HEK293 (cell line): ENCODE measurements at regions not wholly inside any gene's neighbourhood (a gene's known extent, or its start where the extent isn't known, plus 50 kb on each side); places are given as distances from the start of the nearest gene placed in this dataset.

Source experiments
- CTCF ChIA-PET: fragments of 350-600 bp; formaldehyde crosslinking; extraction: SDS; loops from one replicate; lab custom pipeline; 2021; ENCODE audit warnings: antibody characterized with exemption; lab: Yijun Ruan, JAX
- POLR2A ChIA-PET: fragments of 300-600 bp; formaldehyde crosslinking; extraction: SDS; loops from one replicate; lab custom pipeline; 2020; ENCODE audit warnings: antibody characterized with exemption, inconsistent platforms; lab: Yijun Ruan, JAX
- H3K27ac ChIP-seq: fragments of 200-500 bp; sonication (Bioruptor generic); 2 replicates; pipeline ENCODE4 v1.5.1; 2014; ENCODE audit warnings: low read depth, low read length, control low read depth, inconsistent platforms; ENCODE audit errors: extremely low read depth
- H3K36me3 ChIP-seq, 2 experiments: fragments of 200-500 bp in 1 of 2; sonication (Bioruptor generic) in 1 of 2; 1 replicate in 1 of 2; 2 replicates in 1 of 2; pipeline ENCODE4 v1.5.1; 2014 to 2017; ENCODE audit warnings: inconsistent platforms in 2 of 2, low read length in 2 of 2; ENCODE audit not compliant: control insufficient read depth in 2 of 2, insufficient read depth in 1 of 2
- H3K4me1 ChIP-seq: fragments of 200-500 bp; sonication (Bioruptor generic); 2 replicates; pipeline ENCODE4 v1.5.1; 2014; ENCODE audit warnings: mild to moderate bottlenecking, low read length, inconsistent platforms; ENCODE audit not compliant: control insufficient read depth, insufficient read depth
- H3K4me3 ChIP-seq: 2 replicates; pipeline ENCODE4 v1.5.1; 2011; ENCODE audit warnings: low read depth, mild to moderate bottlenecking, control low read depth, low read length, moderate library complexity
- H3K9me3 ChIP-seq: fragments of 200-500 bp; sonication (Bioruptor generic); 2 replicates; pipeline ENCODE4 v1.5.1; 2014; ENCODE audit warnings: low read depth, low read length, inconsistent platforms; ENCODE audit not compliant: control insufficient read depth, insufficient read depth
- BCL11A ChIP-seq: fragments of 450-650 bp; formaldehyde crosslinking; IDR thresholded peaks from 2 replicates; pipeline ENCODE4 v1.5.1; 2016; ENCODE audit warnings: low read depth, missing biosample characterization, missing genetic modification characterization
- GFI1B ChIP-seq: fragments of 450-650 bp; formaldehyde crosslinking; IDR thresholded peaks from 2 replicates; pipeline ENCODE4 v1.5.1; 2016; ENCODE audit warnings: missing biosample characterization, missing genetic modification characterization
- GLI4 ChIP-seq: fragments of 450-650 bp; formaldehyde crosslinking; IDR thresholded peaks from 2 replicates; pipeline ENCODE4 v1.5.1; 2016; ENCODE audit warnings: missing biosample characterization, missing genetic modification characterization
- GLIS1 ChIP-seq: fragments of 450-650 bp; formaldehyde crosslinking; IDR thresholded peaks from 2 replicates; pipeline ENCODE4 v1.5.1; 2016; ENCODE audit warnings: missing biosample characterization, missing genetic modification characterization
- MYNN ChIP-seq: fragments of 450-650 bp; formaldehyde crosslinking; IDR thresholded peaks from 2 replicates; pipeline ENCODE4 v1.5.1; 2016; ENCODE audit warnings: missing biosample characterization, missing genetic modification characterization, borderline replicate concordance
- SCRT1 ChIP-seq: fragments of 450-650 bp; formaldehyde crosslinking; IDR thresholded peaks from 2 replicates; pipeline ENCODE4 v1.5.1; 2016; ENCODE audit warnings: missing biosample characterization, missing genetic modification characterization, borderline replicate concordance
- ZBTB20 ChIP-seq: fragments of 450-650 bp; formaldehyde crosslinking; IDR thresholded peaks from 2 replicates; pipeline ENCODE4 v1.5.1; 2016; ENCODE audit warnings: missing biosample characterization, missing genetic modification characterization
- ZBTB48 ChIP-seq: fragments of 450-650 bp; formaldehyde crosslinking; IDR thresholded peaks from 2 replicates; pipeline ENCODE4 v1.5.1; 2016; ENCODE audit warnings: missing biosample characterization, missing genetic modification characterization
- ZFP41 ChIP-seq: fragments of 450-650 bp; formaldehyde crosslinking; IDR thresholded peaks from 2 replicates; pipeline ENCODE4 v1.5.1; 2016; ENCODE audit warnings: missing biosample characterization, missing genetic modification characterization, borderline replicate concordance
- ZNF175 ChIP-seq: fragments of 450-650 bp; formaldehyde crosslinking; IDR thresholded peaks from 2 replicates; pipeline ENCODE4 v1.5.1; 2016; ENCODE audit warnings: missing biosample characterization, missing genetic modification characterization
- ZNF24 ChIP-seq: fragments of 450-650 bp; formaldehyde crosslinking; IDR thresholded peaks from 2 replicates; pipeline ENCODE4 v1.5.1; 2016; ENCODE audit warnings: missing biosample characterization, missing genetic modification characterization
- ZNF248 ChIP-seq: fragments of 450-650 bp; formaldehyde crosslinking; IDR thresholded peaks from 2 replicates; pipeline ENCODE4 v1.5.1; 2017; ENCODE audit warnings: missing biosample characterization, missing genetic modification characterization
- ZNF324 ChIP-seq: fragments of 450-650 bp; formaldehyde crosslinking; IDR thresholded peaks from 2 replicates; pipeline ENCODE4 v1.5.1; 2016; ENCODE audit warnings: missing biosample characterization, missing genetic modification characterization
- ZNF354C ChIP-seq: fragments of 450-650 bp; formaldehyde crosslinking; IDR thresholded peaks from 2 replicates; pipeline ENCODE4 v1.5.1; 2016; ENCODE audit warnings: missing biosample characterization, missing genetic modification characterization, low read depth, borderline replicate concordance
- ZNF473 ChIP-seq: fragments of 450-650 bp; formaldehyde crosslinking; IDR thresholded peaks from 2 replicates; pipeline ENCODE4 v1.5.1; 2017; ENCODE audit warnings: missing biosample characterization, missing genetic modification characterization
- ZNF560 ChIP-seq: fragments of 450-650 bp; formaldehyde crosslinking; IDR thresholded peaks from 2 replicates; pipeline ENCODE4 v1.5.1; 2017; ENCODE audit warnings: missing biosample characterization, missing genetic modification characterization, borderline replicate concordance
- ZNF777 ChIP-seq: fragments of 450-650 bp; formaldehyde crosslinking; IDR thresholded peaks from 2 replicates; pipeline ENCODE4 v1.5.1; 2017; ENCODE audit warnings: missing biosample characterization, missing genetic modification characterization, borderline replicate concordance
- ZNF837 ChIP-seq: fragments of 450-650 bp; formaldehyde crosslinking; IDR thresholded peaks from 2 replicates; pipeline ENCODE4 v1.5.1; 2016; ENCODE audit warnings: missing biosample characterization, missing genetic modification characterization
- ZSCAN4 ChIP-seq: fragments of 450-650 bp; formaldehyde crosslinking; IDR thresholded peaks from 2 replicates; pipeline ENCODE4 v1.5.1; 2017; ENCODE audit warnings: missing biosample characterization, missing genetic modification characterization
- ZSCAN5A ChIP-seq: fragments of 450-650 bp; formaldehyde crosslinking; IDR thresholded peaks from 2 replicates; pipeline ENCODE4 v1.5.1; 2016; ENCODE audit warnings: missing biosample characterization, missing genetic modification characterization
- TF ChIP-seq, protein P1 (sequence below): fragments of 450-650 bp; formaldehyde crosslinking; IDR thresholded peaks from 2 replicates; pipeline ENCODE4 v1.5.1; 2016; ENCODE audit warnings: missing biosample characterization, missing genetic modification characterization
- TF ChIP-seq, protein P2 (sequence below): fragments of 450-650 bp; formaldehyde crosslinking; IDR thresholded peaks from 2 replicates; pipeline ENCODE4 v1.5.1; 2016; ENCODE audit warnings: missing biosample characterization, missing genetic modification characterization

DNA sequence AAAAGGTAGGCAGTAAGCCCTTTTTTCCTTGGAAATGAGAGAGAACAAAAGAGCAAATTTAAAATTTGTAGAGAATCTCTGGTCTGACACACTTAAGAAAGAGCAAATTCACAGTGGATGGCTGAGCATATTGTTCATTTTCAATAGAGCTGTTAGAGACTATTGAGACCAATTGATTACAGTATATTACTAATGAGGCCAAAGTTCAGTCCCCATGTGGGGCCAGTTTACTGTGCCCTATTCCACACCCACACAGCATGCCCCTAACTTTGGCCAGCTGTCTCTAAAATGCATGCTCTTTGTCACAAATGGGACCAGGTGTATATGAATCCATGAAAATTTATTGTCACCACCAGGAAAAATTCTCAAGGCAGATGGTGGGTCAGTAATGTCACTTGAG, 470.5 kb downstream of the PCDH7 start:
- POLR2A ChIA-PET: no interaction called here
- no peak for TF ChIP-seq ZSCAN5A (tag by site-specific recombination)
- TF ChIP-seq ZNF24 (tag by site-specific recombination): no peak
- TF ChIP-seq SCRT1 (tag by site-specific recombination): no peak
- TF ChIP-seq ZNF837: no peak
- no peak for TF ChIP-seq ZBTB20 (tag by site-specific recombination)
- TF ChIP-seq ZBTB48: no peak
- no peak for TF ChIP-seq ZNF777 (tag by site-specific recombination)
- no peak for TF ChIP-seq ZNF354C (tag by site-specific recombination)
- TF ChIP-seq BCL11A (tag by site-specific recombination): no peak
- no peak for TF ChIP-seq ZFP41 (tag by site-specific recombination)
- TF ChIP-seq GFI1B: no peak
- no peak for TF ChIP-seq ZNF473
- TF ChIP-seq ZNF248: no peak
- TF ChIP-seq MYNN: no peak
- TF ChIP-seq, protein P1, sequence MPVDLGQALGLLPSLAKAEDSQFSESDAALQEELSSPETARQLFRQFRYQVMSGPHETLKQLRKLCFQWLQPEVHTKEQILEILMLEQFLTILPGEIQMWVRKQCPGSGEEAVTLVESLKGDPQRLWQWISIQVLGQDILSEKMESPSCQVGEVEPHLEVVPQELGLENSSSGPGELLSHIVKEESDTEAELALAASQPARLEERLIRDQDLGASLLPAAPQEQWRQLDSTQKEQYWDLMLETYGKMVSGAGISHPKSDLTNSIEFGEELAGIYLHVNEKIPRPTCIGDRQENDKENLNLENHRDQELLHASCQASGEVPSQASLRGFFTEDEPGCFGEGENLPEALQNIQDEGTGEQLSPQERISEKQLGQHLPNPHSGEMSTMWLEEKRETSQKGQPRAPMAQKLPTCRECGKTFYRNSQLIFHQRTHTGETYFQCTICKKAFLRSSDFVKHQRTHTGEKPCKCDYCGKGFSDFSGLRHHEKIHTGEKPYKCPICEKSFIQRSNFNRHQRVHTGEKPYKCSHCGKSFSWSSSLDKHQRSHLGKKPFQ: no peak

DNA sequence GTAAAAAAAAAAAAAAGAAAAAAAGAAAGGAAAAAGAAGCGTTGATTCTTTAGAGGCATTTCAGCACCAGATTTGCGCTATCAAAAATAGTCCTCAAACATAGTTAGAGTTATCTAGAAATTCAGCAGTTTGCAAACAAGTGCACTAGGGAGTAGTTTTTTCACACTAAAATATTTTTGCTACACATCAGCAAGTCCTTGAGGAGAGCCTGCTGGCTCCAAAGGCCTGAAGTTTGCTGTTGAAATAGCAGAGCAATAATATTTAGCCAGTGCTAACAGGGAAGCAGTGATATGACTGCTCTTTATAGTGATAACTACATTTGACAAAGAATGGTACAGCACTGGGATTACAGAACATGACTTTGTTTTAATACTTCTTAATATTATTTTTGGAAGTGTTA, 472.2 kb downstream of the PCDH7 start:
- no peaks in the 10 kb centered on the region for H3K4me1 ChIP-seq
- H3K9me3 ChIP-seq: no peaks in the 10 kb centered on the region
- no peaks in the 10 kb centered on the region for H3K36me3 ChIP-seq
- TF ChIP-seq ZNF560 (no peak), ZNF324 (tag by site-specific recombination) (no peak), GLIS1 (tag by site-specific recombination) (no peak), ZSCAN4 (tag by site-specific recombination) (no peak), GLI4 (tag by site-specific recombination) (no peak), ZNF175 (tag by site-specific recombination) (no peak), ZSCAN5A (tag by site-specific recombination) (no peak)
- TF ChIP-seq, protein P2, sequence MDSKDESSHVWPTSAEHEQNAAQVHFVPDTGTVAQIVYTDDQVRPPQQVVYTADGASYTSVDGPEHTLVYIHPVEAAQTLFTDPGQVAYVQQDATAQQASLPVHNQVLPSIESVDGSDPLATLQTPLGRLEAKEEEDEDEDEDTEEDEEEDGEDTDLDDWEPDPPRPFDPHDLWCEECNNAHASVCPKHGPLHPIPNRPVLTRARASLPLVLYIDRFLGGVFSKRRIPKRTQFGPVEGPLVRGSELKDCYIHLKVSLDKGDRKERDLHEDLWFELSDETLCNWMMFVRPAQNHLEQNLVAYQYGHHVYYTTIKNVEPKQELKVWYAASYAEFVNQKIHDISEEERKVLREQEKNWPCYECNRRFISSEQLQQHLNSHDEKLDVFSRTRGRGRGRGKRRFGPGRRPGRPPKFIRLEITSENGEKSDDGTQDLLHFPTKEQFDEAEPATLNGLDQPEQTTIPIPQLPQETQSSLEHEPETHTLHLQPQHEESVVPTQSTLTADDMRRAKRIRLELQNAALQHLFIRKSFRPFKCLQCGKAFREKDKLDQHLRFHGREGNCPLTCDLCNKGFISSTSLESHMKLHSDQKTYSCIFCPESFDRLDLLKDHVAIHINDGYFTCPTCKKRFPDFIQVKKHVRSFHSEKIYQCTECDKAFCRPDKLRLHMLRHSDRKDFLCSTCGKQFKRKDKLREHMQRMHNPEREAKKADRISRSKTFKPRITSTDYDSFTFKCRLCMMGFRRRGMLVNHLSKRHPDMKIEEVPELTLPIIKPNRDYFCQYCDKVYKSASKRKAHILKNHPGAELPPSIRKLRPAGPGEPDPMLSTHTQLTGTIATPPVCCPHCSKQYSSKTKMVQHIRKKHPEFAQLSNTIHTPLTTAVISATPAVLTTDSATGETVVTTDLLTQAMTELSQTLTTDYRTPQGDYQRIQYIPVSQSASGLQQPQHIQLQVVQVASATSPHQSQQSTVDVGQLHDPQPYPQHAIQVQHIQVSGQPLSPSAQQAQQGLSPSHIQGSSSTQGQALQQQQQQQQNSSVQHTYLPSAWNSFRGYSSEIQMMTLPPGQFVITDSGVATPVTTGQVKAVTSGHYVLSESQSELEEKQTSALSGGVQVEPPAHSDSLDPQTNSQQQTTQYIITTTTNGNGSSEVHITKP (tag by site-specific recombination): no peak
- CTCF ChIA-PET: no interaction called here
- H3K4me3 ChIP-seq: no peak overlapping the region
- POLR2A ChIA-PET: no interaction called here
- H3K27ac ChIP-seq: no peak overlapping the region

More for the DNA sequence above, 470.5 kb downstream of the PCDH7 start:
- H3K9me3 ChIP-seq: no peaks in the 10 kb centered on the region
- no peaks in the 10 kb centered on the region for H3K36me3 ChIP-seq
- no peak overlapping the region for H3K27ac ChIP-seq
- H3K4me1 ChIP-seq: no peaks in the 10 kb centered on the region
- H3K4me3 ChIP-seq: no peak overlapping the region
- CTCF ChIA-PET: no interaction called here
